GM12878 (cell line): ENCODE measurements at regions not wholly inside any gene's neighbourhood (a gene's known extent, or its start where the extent isn't known, plus 50 kb on each side); places are given as distances from the start of the nearest gene placed in this dataset.
A peak's percentile ranks its signal among the peaks of the same experiment; 100 is the strongest.

Source experiments
- ATAC-seq: fragments of 200-7000 bp; cut with Tn5 transposase; 3 replicates; pipeline ENCODE4 v1.9.1; 2020; ENCODE audit warnings: mild to moderate bottlenecking, moderate library complexity
- BruUV-seq: library from RNA; stranded (reverse); fragments of 400-500 nt; replicated peaks from 2 replicates; lab custom pipeline; 2021; lab: Mats Ljungman, UMichigan
- CTCF ChIA-PET: fragments of 300-600 bp; sonication (Branson Sonifier 250); formaldehyde crosslinking; extraction: SDS; loops from one replicate; lab custom pipeline; 2021; ENCODE audit warnings: inconsistent platforms; lab: Yijun Ruan, JAX
- POLR2A ChIA-PET: fragments of 350-600 bp; formaldehyde crosslinking; extraction: SDS; loops from one replicate; lab custom pipeline; 2021; ENCODE audit warnings: inconsistent platforms; lab: Charles Lee
- RAD21 ChIA-PET: fragments of 300-600 bp; sonication (Branson Sonifier 250); formaldehyde crosslinking; loops from one replicate; lab custom pipeline; 2023; ENCODE audit warnings: antibody characterized with exemption; ENCODE audit not compliant: unreplicated experiment; lab: Charles Lee
- SMC1A ChIA-PET: fragments of 300-600 bp; sonication (Branson Sonifier 250); formaldehyde crosslinking; loops from one replicate; lab custom pipeline; 2023; ENCODE audit not compliant: unreplicated experiment, uncharacterized antibody; lab: Charles Lee
- DNase-seq: peaks from one replicate; pipeline ENCODE4 v3.0.0-alpha.2; 2011; ENCODE audit warnings: low read depth, low spot score
- FAIRE-seq: peaks from 3 replicates; lab custom pipeline; 2011; peaks lifted over from hg19 to GRCh38; lab: Jason Lieb, UNC
- H2AFZ ChIP-seq: 2 replicates; pipeline ENCODE4 v1.6.0; 2011; ENCODE audit warnings: low read depth, low read length, control low read depth; ENCODE audit not compliant: control insufficient read depth
- H3K27ac ChIP-seq: 2 replicates; pipeline ENCODE4 v1.5.1; 2011; ENCODE audit warnings: control low read depth; ENCODE audit not compliant: control insufficient read depth, insufficient read depth
- H3K27me3 ChIP-seq, 2 experiments: replicated peaks in 1 of 2; 2 replicates each; pipeline versions ENCODE4 v1.6.0 to v1.6.1; 2011; ENCODE audit warnings: low read length in 1 of 2; ENCODE audit not compliant: control insufficient read depth in 2 of 2, insufficient read depth in 2 of 2
- H3K36me3 ChIP-seq, 2 experiments: 2 replicates each; pipeline ENCODE4 v1.5.1; 2011; ENCODE audit warnings: low read length in 1 of 2; ENCODE audit not compliant: control insufficient read depth in 2 of 2, insufficient read depth in 2 of 2
- H3K4me1 ChIP-seq: 2 replicates; pipeline ENCODE4 v1.6.1; 2011; ENCODE audit warnings: mild to moderate bottlenecking, low read length, moderate library complexity, mixed read lengths; ENCODE audit not compliant: control insufficient read depth, insufficient read depth
- H3K4me2 ChIP-seq: 2 replicates; pipeline ENCODE4 v1.6.0; 2011; ENCODE audit warnings: control low read depth; ENCODE audit not compliant: control insufficient read depth, insufficient read depth
- H3K4me3 ChIP-seq: fragments of 200-600 bp; sonication (generic); 2 replicates; pipeline ENCODE4 v1.5.1; 2016
- H3K79me2 ChIP-seq: 2 replicates; pipeline ENCODE4 v1.6.0; 2011; ENCODE audit warnings: low read length; ENCODE audit not compliant: control insufficient read depth, insufficient read depth
- H3K9ac ChIP-seq: 2 replicates; pipeline ENCODE4 v1.8.0; 2011; ENCODE audit warnings: low read length, control low read depth, mixed read lengths; ENCODE audit not compliant: control insufficient read depth, insufficient read depth
- H3K9me3 ChIP-seq: replicated peaks from 3 replicates; pipeline ENCODE4 v1.5.1; 2011; ENCODE audit warnings: mild to moderate bottlenecking, low read length; ENCODE audit not compliant: control insufficient read depth, insufficient read depth
- H4K20me1 ChIP-seq: 2 replicates; pipeline ENCODE4 v1.6.0; 2011; ENCODE audit not compliant: control insufficient read depth, insufficient read depth
- ATF2 ChIP-seq: IDR thresholded peaks from 2 replicates; pipeline ENCODE4 v1.6.1; 2012; ENCODE audit warnings: low read length, inconsistent platforms
- CBFB ChIP-seq: IDR thresholded peaks from 2 replicates; pipeline ENCODE4 v1.6.1; 2016; ENCODE audit warnings: antibody characterized with exemption, low read depth
- CBX3 ChIP-seq: fragments of 200-600 bp; sonication (generic); IDR thresholded peaks from 2 replicates; pipeline ENCODE4 v1.6.1; 2016; ENCODE audit warnings: low read depth, borderline replicate concordance
- ELK1 ChIP-seq: IDR thresholded peaks from 2 replicates; pipeline ENCODE4 v1.6.1; 2012; ENCODE audit warnings: low read depth, low read length, improper control_type of control experiment
- GABPA ChIP-seq: IDR thresholded peaks from 2 replicates; pipeline ENCODE4 v1.6.1; 2014; ENCODE audit warnings: antibody characterized with exemption, low read depth, mild to moderate bottlenecking, inconsistent platforms
- HDAC6 ChIP-seq: fragments of 200-600 bp; sonication (generic); IDR thresholded peaks from one replicate; pipeline ENCODE4 v1.8.0; 2017; ENCODE audit warnings: antibody characterized with exemption; ENCODE audit not compliant: unreplicated experiment
- IRF5 ChIP-seq: fragments of 450-650 bp; IDR thresholded peaks from 2 replicates; pipeline ENCODE4 v1.6.1; 2017; ENCODE audit warnings: borderline replicate concordance
- KDM1A ChIP-seq: fragments of 200-600 bp; sonication (generic); IDR thresholded peaks from 2 replicates; pipeline ENCODE4 v1.6.1; 2016; ENCODE audit warnings: borderline replicate concordance
- LARP7 ChIP-seq: fragments of 450-650 bp; IDR thresholded peaks from 2 replicates; pipeline ENCODE4 v1.6.1; 2017; ENCODE audit warnings: mild to moderate bottlenecking
- NR2F1 ChIP-seq: fragments of 450-650 bp; conservative IDR thresholded peaks from 2 replicates; pipeline ENCODE4 v1.6.1; 2017; ENCODE audit warnings: mild to moderate bottlenecking
- POLR2AphosphoS2 ChIP-seq: IDR thresholded peaks from 2 replicates; pipeline ENCODE4 v1.6.1; 2011; ENCODE audit warnings: low read depth, mild to moderate bottlenecking, low read length, improper control_type of control experiment, moderate library complexity
- RCOR1 ChIP-seq: conservative IDR thresholded peaks from 2 replicates; pipeline ENCODE4 v1.6.1; 2012; ENCODE audit warnings: low read depth, low read length, improper control_type of control experiment
- RELA ChIP-seq: fragments of 450-650 bp; IDR thresholded peaks from 2 replicates; pipeline ENCODE4 v1.8.0; 2014; ENCODE audit warnings: borderline replicate concordance; ENCODE audit not compliant: partially characterized antibody
- RUNX3 ChIP-seq: IDR thresholded peaks from 2 replicates; pipeline ENCODE4 v1.6.1; 2012; ENCODE audit warnings: low read length, inconsistent platforms
- SPI1 ChIP-seq: IDR thresholded peaks from 2 replicates; pipeline ENCODE4 v1.6.1; 2011; ENCODE audit warnings: low read depth, mild to moderate bottlenecking, low read length, moderate library complexity, borderline replicate concordance; ENCODE audit not compliant: insufficient read depth
- TCF3 ChIP-seq: IDR thresholded peaks from 2 replicates; pipeline ENCODE4 v1.6.1; 2012; ENCODE audit warnings: low read depth, mild to moderate bottlenecking, low read length, borderline replicate concordance; ENCODE audit not compliant: insufficient read depth
- ZBTB33 ChIP-seq: fragments of 450-650 bp; IDR thresholded peaks from 2 replicates; pipeline ENCODE4 v1.6.1; 2017; ENCODE audit warnings: mild to moderate bottlenecking
- ZNF217 ChIP-seq: fragments of 450-650 bp; IDR thresholded peaks from 2 replicates; pipeline ENCODE4 v1.6.1; 2017; ENCODE audit warnings: antibody characterized with exemption, mild to moderate bottlenecking
- WGBS: methylation state at CpG from one replicate; pipeline ENCODE4 v1.1.6; 2016; ENCODE audit warnings: low lambda C conversion rate; ENCODE audit not compliant: insufficient replicate concordance, insufficient coverage; ENCODE audit errors: missing lambda C conversion rate; 5-methylcytosine and 5-hydroxymethylcytosine counted together
- in situ Hi-C: fragments of 300-500 bp; cut with MboI; formaldehyde crosslinking; loops from 9 replicates; pipeline ENCODE4 v1.14.3; 2018; ENCODE audit warnings: mixed read lengths
- intact Hi-C: fragments of 100-400 bp; cut with micrococcal nuclease; formaldehyde crosslinking; loops from one replicate; pipeline ENCODE4 v1.14.2; 2022; ENCODE audit not compliant: unreplicated experiment

- Histone ChIP-seq H3K9ac (peak overlapping the region; percentile 25; the same call in 1 of the 2 replicates), H3K79me2 (no peaks in the 10 kb centered on the region), H3K4me1 (peaks cover 32% of the 10 kb centered on the region), H3K9me3 (peaks cover 6% of the 10 kb centered on the region; the same call in 1 of the 3 replicates), H3K4me2 (peak overlapping the region; percentile 47), H4K20me1 (no peaks in the 10 kb centered on the region), H2AFZ (peak overlapping the region; percentile 39), H3K27me3 (no peaks in the 10 kb centered on the region), H3K27ac (peak overlapping the region; percentile 77), H3K36me3 (no peaks in the 10 kb centered on the region), H3K4me3 (no peak overlapping the region)
- no peak for FAIRE-seq
- ChIA-PET POLR2A (interaction anchor here (0.6 to 4.0 kb wide), 5 partner anchors 9 to 270 kb away, joined by 3 to 15 read pairs (median 3); no protein-coding TSS in a partner anchor), RAD21 (interaction anchor here (0.6 to 2.5 kb wide), 6 partner anchors 10 to 450 kb away, joined by 3 to 24 read pairs (median 3); no protein-coding TSS in a partner anchor), CTCF (interaction anchor here (1.2 to 1.8 kb wide), 4 partner anchors 10 to 90 kb away, joined by 3 read pairs; no protein-coding TSS in a partner anchor), SMC1A (interaction anchor here (0.7 to 26.8 kb wide), 7 partner anchors 10 to 326 kb away, joined by 3 to 467 read pairs (median 4); no protein-coding TSS in a partner anchor)
- WGBS = 70% methylated on average over 6 of the region's 6 CpGs
- no peak for DNase-seq
- ATAC-seq = peak; percentile 47
- intact Hi-C loops (no loop called here), in situ Hi-C loops (no loop called here)
- no TSS peak for BruUV-seq
- TF ChIP-seq SPI1 (no peak), ZBTB33 (no peak), ATF2 (peak; percentile 53; the same call in 1 of the 2 replicates), TCF3 (no peak), RCOR1 (no peak), RUNX3 (peak; percentile 73), POLR2AphosphoS2 (no peak), NR2F1 (no peak), RELA (no peak), ELK1 (no peak), IRF5 (no peak), HDAC6 (no peak), KDM1A (no peak), CBX3 (no peak), LARP7 (no peak), CBFB (peak; percentile 15; the same call in 1 of the 2 replicates), ZNF217 (no peak), GABPA (no peak)
These were observed 124.9 kb downstream of the B3GNT2 start for GRCh38 chr2:62320657-62321357.
